ENCODE measurements at regions not wholly inside any gene's neighbourhood (a gene's known extent, or its start where the extent isn't known, plus 50 kb on each side); places are given as distances from the start of the nearest gene placed in this dataset.
A peak's percentile ranks its signal among the peaks of the same experiment; 100 is the strongest.
"Not testable (repeated sequence)": the region's sequence is repeated elsewhere in the genome, so short reads cannot be mapped to it uniquely, and the experiment has no call there.

DNA sequence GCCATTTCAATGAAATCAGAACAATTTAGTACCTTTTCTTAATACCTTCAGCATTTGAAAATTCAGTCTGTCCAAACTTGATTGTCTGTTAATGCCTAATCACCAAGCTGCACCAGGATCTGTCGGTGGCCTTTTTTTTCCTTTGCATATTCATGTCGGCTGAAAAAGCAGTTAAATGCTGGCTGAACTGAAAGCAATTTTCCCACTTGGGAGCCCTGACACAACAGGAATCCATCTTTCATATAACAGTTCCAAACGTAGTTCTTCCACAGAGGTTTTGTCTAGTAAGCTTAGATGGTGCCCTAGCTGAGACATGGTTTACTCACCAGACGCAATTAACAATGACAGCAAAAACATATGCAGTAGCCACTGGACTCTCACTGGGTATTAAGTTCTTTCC is 83.6 kb upstream of the CHCHD3 start:
- Histone ChIP-seq H4K20me1 (ENCODE audit: low read depth) (no peaks in the 10 kb centered on the region), H3K9me3 (ENCODE audit: low read depth) (no peaks in the 10 kb centered on the region), H3K36me3 (no peaks in the 10 kb centered on the region), H2AFZ (replicated peaks) (no peak overlapping the region), H3K27me3 (no peaks in the 10 kb centered on the region), H3K79me2 (ENCODE audit: low read depth) (no peaks in the 10 kb centered on the region), H3K4me1 (peaks cover 8% of the 10 kb centered on the region), H3F3A (ENCODE audit: low read depth) (peaks cover 6% of the 10 kb centered on the region), H3K9ac (no peak overlapping the region), H3K4me3 (no peak overlapping the region), H3K4me2 (no peak overlapping the region), H3K27ac (no peak overlapping the region)
- Mint-ChIP-seq H3K36me3 (no peaks in the 10 kb centered on the region), H3K9me3 (no peaks in the 10 kb centered on the region), H3K27ac (no peak overlapping the region), H3K27me3 (ENCODE audit: insufficient read depth, low read depth) (no peaks in the 10 kb centered on the region), H3K4me3 (no peak overlapping the region), H3K4me1 (no peaks in the 10 kb centered on the region)
- TF ChIP-seq EZH2phosphoT487 (IDR thresholded peaks at IDR 0.05) (no peak), EZH2 (IDR thresholded peaks at IDR 0.05) (no peak)
- TF ChIP-seq, protein P1, sequence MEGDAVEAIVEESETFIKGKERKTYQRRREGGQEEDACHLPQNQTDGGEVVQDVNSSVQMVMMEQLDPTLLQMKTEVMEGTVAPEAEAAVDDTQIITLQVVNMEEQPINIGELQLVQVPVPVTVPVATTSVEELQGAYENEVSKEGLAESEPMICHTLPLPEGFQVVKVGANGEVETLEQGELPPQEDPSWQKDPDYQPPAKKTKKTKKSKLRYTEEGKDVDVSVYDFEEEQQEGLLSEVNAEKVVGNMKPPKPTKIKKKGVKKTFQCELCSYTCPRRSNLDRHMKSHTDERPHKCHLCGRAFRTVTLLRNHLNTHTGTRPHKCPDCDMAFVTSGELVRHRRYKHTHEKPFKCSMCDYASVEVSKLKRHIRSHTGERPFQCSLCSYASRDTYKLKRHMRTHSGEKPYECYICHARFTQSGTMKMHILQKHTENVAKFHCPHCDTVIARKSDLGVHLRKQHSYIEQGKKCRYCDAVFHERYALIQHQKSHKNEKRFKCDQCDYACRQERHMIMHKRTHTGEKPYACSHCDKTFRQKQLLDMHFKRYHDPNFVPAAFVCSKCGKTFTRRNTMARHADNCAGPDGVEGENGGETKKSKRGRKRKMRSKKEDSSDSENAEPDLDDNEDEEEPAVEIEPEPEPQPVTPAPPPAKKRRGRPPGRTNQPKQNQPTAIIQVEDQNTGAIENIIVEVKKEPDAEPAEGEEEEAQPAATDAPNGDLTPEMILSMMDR (IDR thresholded peaks at IDR 0.05): no peak
- no peak for DNase-seq (ENCODE audit: low spot score)

DNA sequence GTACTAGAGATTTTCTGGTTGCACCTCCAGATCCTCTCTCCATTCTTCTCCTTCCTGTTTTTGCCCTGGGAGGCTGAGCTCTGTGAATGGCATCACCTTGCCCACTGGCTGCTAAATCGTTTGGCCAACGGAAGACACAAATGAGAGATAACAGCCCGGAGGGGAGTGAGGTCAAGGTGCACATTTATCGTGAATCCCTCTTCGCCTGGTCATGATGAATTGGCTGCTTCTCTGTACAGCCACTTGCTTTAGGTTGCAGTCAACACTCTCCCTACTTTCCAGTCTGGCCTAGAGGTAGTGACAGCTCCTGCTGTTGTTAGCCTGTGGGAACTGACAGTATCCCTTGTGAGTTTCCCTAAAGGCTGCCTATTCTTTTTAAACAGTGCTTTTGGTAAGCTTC is 85.4 kb upstream of the CHCHD3 start:
- Histone ChIP-seq H3K4me3 (no peak overlapping the region), H4K20me1 (ENCODE audit: low read depth) (no peaks in the 10 kb centered on the region), H3K9ac (no peak overlapping the region), H3K36me3 (no peaks in the 10 kb centered on the region), H3K4me2 (peak overlapping the region; percentile 29), H3K27me3 (no peaks in the 10 kb centered on the region), H3K9me3 (ENCODE audit: low read depth) (no peaks in the 10 kb centered on the region), H3K27ac (no peak overlapping the region), H3F3A (ENCODE audit: low read depth) (peaks cover 6% of the 10 kb centered on the region), H2AFZ (replicated peaks) (no peak overlapping the region), H3K79me2 (ENCODE audit: low read depth) (no peaks in the 10 kb centered on the region), H3K4me1 (peaks cover 8% of the 10 kb centered on the region)
- TF ChIP-seq, protein P1 (IDR thresholded peaks at IDR 0.05): no peak
- no peak for TF ChIP-seq EZH2 (IDR thresholded peaks at IDR 0.05)
- TF ChIP-seq EZH2phosphoT487 (IDR thresholded peaks at IDR 0.05): no peak
- peak; percentile 37 for DNase-seq (ENCODE audit: low spot score)
- no peak overlapping the region for H3K27ac Mint-ChIP-seq
- H3K36me3 Mint-ChIP-seq: no peaks in the 10 kb centered on the region
- H3K4me3 Mint-ChIP-seq: no peak overlapping the region
- H3K9me3 Mint-ChIP-seq: no peaks in the 10 kb centered on the region
- no peaks in the 10 kb centered on the region for H3K4me1 Mint-ChIP-seq
- no peaks in the 10 kb centered on the region for H3K27me3 Mint-ChIP-seq (ENCODE audit: insufficient read depth, low read depth)

DNA sequence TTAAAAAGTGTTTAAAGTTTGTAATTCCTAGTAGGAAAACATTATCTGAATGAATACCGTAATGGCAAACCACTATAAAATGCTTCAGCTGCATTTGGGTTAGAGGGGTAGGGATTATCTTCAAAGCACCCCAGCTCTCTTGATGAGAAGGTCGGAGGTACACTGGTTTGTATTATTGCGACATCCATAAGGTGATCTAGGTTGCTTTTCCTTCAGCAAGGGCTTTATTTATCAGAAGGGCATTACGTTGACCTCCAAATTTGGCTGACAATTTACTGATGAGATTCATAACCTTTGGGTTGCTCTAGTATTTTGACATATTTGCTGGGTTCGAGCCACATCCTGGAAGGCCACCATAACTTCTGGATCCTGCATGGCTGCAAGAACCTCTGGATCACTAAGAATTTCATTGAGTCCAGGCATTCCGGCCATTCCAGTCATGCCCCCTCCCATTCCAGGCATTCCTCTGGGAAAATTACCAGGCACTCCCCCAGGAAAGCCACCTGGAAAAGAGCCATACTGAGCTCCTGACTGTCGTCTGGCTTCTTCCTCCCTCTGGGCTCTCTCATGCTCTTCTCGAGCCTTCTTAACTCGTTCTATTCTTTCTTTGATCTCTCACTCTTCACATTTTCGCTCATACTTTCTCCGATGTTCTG is 83.6 kb upstream of the EXOC4 start:
- not testable (repeated sequence) for H3K27me3 ChIP-seq; H3K4me2 ChIP-seq; H3K4me3 Mint-ChIP-seq; H3K27ac ChIP-seq; H3K27me3 Mint-ChIP-seq (ENCODE audit: insufficient read depth, low read depth); DNase-seq (ENCODE audit: low spot score); H4K20me1 ChIP-seq (ENCODE audit: low read depth); H3K36me3 Mint-ChIP-seq; H3F3A ChIP-seq (ENCODE audit: low read depth); H3K4me1 ChIP-seq; H3K9ac ChIP-seq; H3K4me3 ChIP-seq; H3K27ac Mint-ChIP-seq; H3K9me3 ChIP-seq (ENCODE audit: low read depth); H3K9me3 Mint-ChIP-seq; H2AFZ ChIP-seq (replicated peaks); H3K4me1 Mint-ChIP-seq; H3K36me3 ChIP-seq; H3K79me2 ChIP-seq (ENCODE audit: low read depth)

DNA sequence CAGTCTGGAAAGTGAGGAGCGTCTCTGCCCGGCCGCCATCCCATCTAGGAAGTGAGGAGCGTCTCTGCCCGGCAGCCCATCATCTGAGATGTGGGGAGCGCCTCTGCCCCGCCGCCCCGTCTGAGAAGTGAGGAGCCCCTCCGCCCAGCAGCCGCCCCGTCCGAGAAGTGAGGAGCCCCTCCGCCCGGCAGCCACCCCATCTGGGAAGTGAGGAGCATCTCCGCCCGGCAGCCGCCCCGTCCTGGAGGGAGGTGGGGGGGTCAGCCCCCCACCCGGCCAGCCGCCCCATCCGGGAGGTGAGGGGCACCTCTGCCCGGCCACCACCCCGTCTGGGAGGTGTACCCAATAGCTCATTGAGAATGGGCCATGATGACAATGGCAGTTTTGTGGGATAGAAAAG is 75.4 kb upstream of the EXOC4 start:
- H3K79me2 ChIP-seq (ENCODE audit: low read depth); H3K9me3 Mint-ChIP-seq; H3K4me1 Mint-ChIP-seq; H4K20me1 ChIP-seq (ENCODE audit: low read depth); H3K9ac ChIP-seq; H3K27ac ChIP-seq; H3K4me3 ChIP-seq; H3K36me3 ChIP-seq; H3K27me3 Mint-ChIP-seq (ENCODE audit: insufficient read depth, low read depth); H3K9me3 ChIP-seq (ENCODE audit: low read depth); H3K4me3 Mint-ChIP-seq; H3K36me3 Mint-ChIP-seq; H3K4me1 ChIP-seq; H3K4me2 ChIP-seq; H3K27ac Mint-ChIP-seq; H3K27me3 ChIP-seq; H2AFZ ChIP-seq (replicated peaks); DNase-seq (ENCODE audit: low spot score); H3F3A ChIP-seq (ENCODE audit: low read depth): not testable (repeated sequence)

Data from neural progenitor cell (in vitro differentiated cells).